HEK293 (cell line): ENCODE measurements at regions not wholly inside any gene's neighbourhood (a gene's known extent, or its start where the extent isn't known, plus 50 kb on each side); places are given as distances from the start of the nearest gene placed in this dataset.

Experiments
- CTCF ChIA-PET: fragments of 350-600 bp; formaldehyde crosslinking; extraction: SDS; loops from one replicate; lab custom pipeline; 2021; ENCODE audit warnings: antibody characterized with exemption; lab: Yijun Ruan, JAX
- POLR2A ChIA-PET: fragments of 300-600 bp; formaldehyde crosslinking; extraction: SDS; loops from one replicate; lab custom pipeline; 2020; ENCODE audit warnings: antibody characterized with exemption, inconsistent platforms; lab: Yijun Ruan, JAX
- H3K27ac ChIP-seq: fragments of 200-500 bp; sonication (Bioruptor generic); 2 replicates; pipeline ENCODE4 v1.5.1; 2014; ENCODE audit warnings: low read depth, low read length, control low read depth, inconsistent platforms; ENCODE audit errors: extremely low read depth
- H3K36me3 ChIP-seq, 2 experiments: fragments of 200-500 bp in 1 of 2; sonication (Bioruptor generic) in 1 of 2; 1 replicate in 1 of 2; 2 replicates in 1 of 2; pipeline ENCODE4 v1.5.1; 2014 to 2017; ENCODE audit warnings: inconsistent platforms in 2 of 2, low read length in 2 of 2; ENCODE audit not compliant: control insufficient read depth in 2 of 2, insufficient read depth in 1 of 2
- H3K4me1 ChIP-seq: fragments of 200-500 bp; sonication (Bioruptor generic); 2 replicates; pipeline ENCODE4 v1.5.1; 2014; ENCODE audit warnings: mild to moderate bottlenecking, low read length, inconsistent platforms; ENCODE audit not compliant: control insufficient read depth, insufficient read depth
- H3K4me3 ChIP-seq: 2 replicates; pipeline ENCODE4 v1.5.1; 2011; ENCODE audit warnings: low read depth, mild to moderate bottlenecking, control low read depth, low read length, moderate library complexity
- H3K9me3 ChIP-seq: fragments of 200-500 bp; sonication (Bioruptor generic); 2 replicates; pipeline ENCODE4 v1.5.1; 2014; ENCODE audit warnings: low read depth, low read length, inconsistent platforms; ENCODE audit not compliant: control insufficient read depth, insufficient read depth
- KLF16 ChIP-seq: fragments of 450-650 bp; formaldehyde crosslinking; IDR thresholded peaks from 2 replicates; pipeline ENCODE4 v1.5.1; 2017; ENCODE audit warnings: missing biosample characterization, missing genetic modification characterization
- MYNN ChIP-seq: fragments of 450-650 bp; formaldehyde crosslinking; IDR thresholded peaks from 2 replicates; pipeline ENCODE4 v1.5.1; 2016; ENCODE audit warnings: missing biosample characterization, missing genetic modification characterization, borderline replicate concordance
- PRDM1 ChIP-seq: fragments of 450-650 bp; formaldehyde crosslinking; IDR thresholded peaks from 2 replicates; pipeline ENCODE4; 2016; ENCODE audit warnings: missing biosample characterization, missing genetic modification characterization
- ZFHX2 ChIP-seq: fragments of 450-650 bp; formaldehyde crosslinking; conservative IDR thresholded peaks from 2 replicates; pipeline ENCODE4 v1.5.1; 2016; ENCODE audit warnings: missing biosample characterization, missing genetic modification characterization
- ZNF121 ChIP-seq: fragments of 450-650 bp; formaldehyde crosslinking; IDR thresholded peaks from 2 replicates; pipeline ENCODE4 v1.5.1; 2016; ENCODE audit warnings: missing biosample characterization, missing genetic modification characterization
- ZNF174 ChIP-seq: fragments of 450-650 bp; formaldehyde crosslinking; IDR thresholded peaks from 2 replicates; pipeline ENCODE4 v1.5.0; 2017; ENCODE audit warnings: missing biosample characterization, mild to moderate bottlenecking, missing genetic modification characterization
- ZNF221 ChIP-seq: fragments of 450-650 bp; formaldehyde crosslinking; IDR thresholded peaks from 2 replicates; pipeline ENCODE4 v1.5.1; 2017; ENCODE audit warnings: missing biosample characterization, missing genetic modification characterization, borderline replicate concordance
- ZNF223 ChIP-seq: fragments of 450-650 bp; formaldehyde crosslinking; IDR thresholded peaks from 2 replicates; pipeline ENCODE4 v1.5.1; 2016; ENCODE audit warnings: missing biosample characterization, missing genetic modification characterization
- ZNF23 ChIP-seq: fragments of 450-650 bp; formaldehyde crosslinking; IDR thresholded peaks from 2 replicates; pipeline ENCODE4 v1.5.1; 2016; ENCODE audit warnings: missing biosample characterization, missing genetic modification characterization, borderline replicate concordance
- ZNF324 ChIP-seq: fragments of 450-650 bp; formaldehyde crosslinking; IDR thresholded peaks from 2 replicates; pipeline ENCODE4 v1.5.1; 2016; ENCODE audit warnings: missing biosample characterization, missing genetic modification characterization
- ZNF423 ChIP-seq: fragments of 450-650 bp; formaldehyde crosslinking; IDR thresholded peaks from 2 replicates; pipeline ENCODE4 v1.5.1; 2016; ENCODE audit warnings: missing biosample characterization, missing genetic modification characterization
- ZNF529 ChIP-seq: fragments of 450-650 bp; formaldehyde crosslinking; IDR thresholded peaks from 2 replicates; pipeline ENCODE4 v1.5.1; 2017; ENCODE audit warnings: missing genetic modification characterization, missing biosample characterization; ENCODE audit not compliant: insufficient replicate concordance
- ZNF548 ChIP-seq: fragments of 450-650 bp; formaldehyde crosslinking; IDR thresholded peaks from 2 replicates; pipeline ENCODE4 v1.5.1; 2016; ENCODE audit warnings: missing biosample characterization, missing genetic modification characterization
- ZNF558 ChIP-seq: fragments of 450-650 bp; formaldehyde crosslinking; IDR thresholded peaks from 2 replicates; pipeline ENCODE4 v1.5.1; 2016; ENCODE audit warnings: missing biosample characterization, missing genetic modification characterization
- ZNF623 ChIP-seq: fragments of 450-650 bp; formaldehyde crosslinking; IDR thresholded peaks from 2 replicates; pipeline ENCODE4 v1.5.1; 2016; ENCODE audit warnings: missing biosample characterization, missing genetic modification characterization
- ZNF747 ChIP-seq: fragments of 450-650 bp; formaldehyde crosslinking; IDR thresholded peaks from 2 replicates; pipeline ENCODE4 v1.5.1; 2016; ENCODE audit warnings: missing biosample characterization, missing genetic modification characterization
- ZNF791 ChIP-seq: fragments of 450-650 bp; formaldehyde crosslinking; IDR thresholded peaks from 2 replicates; pipeline ENCODE4 v1.5.1; 2016; ENCODE audit warnings: missing biosample characterization, missing genetic modification characterization
- ZSCAN16 ChIP-seq: fragments of 450-650 bp; formaldehyde crosslinking; IDR thresholded peaks from 2 replicates; pipeline ENCODE4 v1.5.1; 2016; ENCODE audit warnings: missing biosample characterization, missing genetic modification characterization
- TF ChIP-seq, protein P1 (sequence below): fragments of 450-650 bp; formaldehyde crosslinking; conservative IDR thresholded peaks from 2 replicates; pipeline ENCODE4 v1.5.1; 2016; ENCODE audit warnings: low read depth, missing biosample characterization, missing genetic modification characterization
- TF ChIP-seq, protein P2 (sequence below): fragments of 450-650 bp; formaldehyde crosslinking; IDR thresholded peaks from 2 replicates; pipeline ENCODE4 v1.5.1; 2016; ENCODE audit warnings: missing biosample characterization, missing genetic modification characterization
- TF ChIP-seq, protein P3 (sequence below): fragments of 450-650 bp; formaldehyde crosslinking; IDR thresholded peaks from 2 replicates; pipeline ENCODE4 v1.5.1; 2016; ENCODE audit warnings: missing biosample characterization, missing genetic modification characterization
- TF ChIP-seq, protein P4 (sequence below): fragments of 450-650 bp; IDR thresholded peaks from 2 replicates; pipeline ENCODE4 v1.5.1; 2018; ENCODE audit warnings: missing biosample characterization, missing genetic modification characterization

DNA sequence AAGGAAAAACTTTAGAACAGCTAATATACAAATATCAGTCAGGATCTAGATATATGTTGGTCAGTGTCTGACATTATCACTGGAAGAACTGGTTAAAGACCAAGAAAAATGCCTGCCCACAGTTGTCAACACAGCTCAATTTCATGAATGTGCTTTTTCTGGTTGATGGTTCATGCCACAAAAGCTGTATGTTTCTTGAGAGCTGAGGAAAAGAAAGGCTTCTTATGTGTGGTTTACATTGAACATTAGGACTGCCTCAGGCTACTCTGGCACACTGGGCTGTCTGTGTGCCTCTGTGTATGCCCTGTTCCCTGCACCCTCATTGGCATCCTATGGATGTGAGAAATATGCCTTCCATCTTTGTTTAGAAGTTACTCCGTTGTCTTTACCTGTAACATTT lies 218.8 kb upstream of the RGS6 start:
- no peak for TF ChIP-seq ZNF423
- TF ChIP-seq, protein P1, sequence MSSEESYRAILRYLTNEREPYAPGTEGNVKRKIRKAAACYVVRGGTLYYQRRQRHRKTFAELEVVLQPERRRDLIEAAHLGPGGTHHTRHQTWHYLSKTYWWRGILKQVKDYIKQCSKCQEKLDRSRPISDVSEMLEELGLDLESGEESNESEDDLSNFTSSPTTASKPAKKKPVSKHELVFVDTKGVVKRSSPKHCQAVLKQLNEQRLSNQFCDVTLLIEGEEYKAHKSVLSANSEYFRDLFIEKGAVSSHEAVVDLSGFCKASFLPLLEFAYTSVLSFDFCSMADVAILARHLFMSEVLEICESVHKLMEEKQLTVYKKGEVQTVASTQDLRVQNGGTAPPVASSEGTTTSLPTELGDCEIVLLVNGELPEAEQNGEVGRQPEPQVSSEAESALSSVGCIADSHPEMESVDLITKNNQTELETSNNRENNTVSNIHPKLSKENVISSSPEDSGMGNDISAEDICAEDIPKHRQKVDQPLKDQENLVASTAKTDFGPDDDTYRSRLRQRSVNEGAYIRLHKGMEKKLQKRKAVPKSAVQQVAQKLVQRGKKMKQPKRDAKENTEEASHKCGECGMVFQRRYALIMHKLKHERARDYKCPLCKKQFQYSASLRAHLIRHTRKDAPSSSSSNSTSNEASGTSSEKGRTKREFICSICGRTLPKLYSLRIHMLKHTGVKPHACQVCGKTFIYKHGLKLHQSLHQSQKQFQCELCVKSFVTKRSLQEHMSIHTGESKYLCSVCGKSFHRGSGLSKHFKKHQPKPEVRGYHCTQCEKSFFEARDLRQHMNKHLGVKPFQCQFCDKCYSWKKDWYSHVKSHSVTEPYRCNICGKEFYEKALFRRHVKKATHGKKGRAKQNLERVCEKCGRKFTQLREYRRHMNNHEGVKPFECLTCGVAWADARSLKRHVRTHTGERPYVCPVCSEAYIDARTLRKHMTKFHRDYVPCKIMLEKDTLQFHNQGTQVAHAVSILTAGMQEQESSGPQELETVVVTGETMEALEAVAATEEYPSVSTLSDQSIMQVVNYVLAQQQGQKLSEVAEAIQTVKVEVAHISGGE (tag by site-specific recombination): no peak
- TF ChIP-seq ZNF747 (tag by site-specific recombination): no peak
- TF ChIP-seq KLF16 (tag by site-specific recombination): no peak
- TF ChIP-seq, protein P2, sequence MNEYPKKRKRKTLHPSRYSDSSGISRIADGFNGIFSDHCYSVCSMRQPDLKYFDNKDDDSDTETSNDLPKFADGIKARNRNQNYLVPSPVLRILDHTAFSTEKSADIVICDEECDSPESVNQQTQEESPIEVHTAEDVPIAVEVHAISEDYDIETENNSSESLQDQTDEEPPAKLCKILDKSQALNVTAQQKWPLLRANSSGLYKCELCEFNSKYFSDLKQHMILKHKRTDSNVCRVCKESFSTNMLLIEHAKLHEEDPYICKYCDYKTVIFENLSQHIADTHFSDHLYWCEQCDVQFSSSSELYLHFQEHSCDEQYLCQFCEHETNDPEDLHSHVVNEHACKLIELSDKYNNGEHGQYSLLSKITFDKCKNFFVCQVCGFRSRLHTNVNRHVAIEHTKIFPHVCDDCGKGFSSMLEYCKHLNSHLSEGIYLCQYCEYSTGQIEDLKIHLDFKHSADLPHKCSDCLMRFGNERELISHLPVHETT (tag by site-specific recombination): no peak
- TF ChIP-seq ZNF221 (tag by site-specific recombination): no peak
- TF ChIP-seq, all 188 proteins: peak for 0
- POLR2A ChIA-PET: no interaction called here

DNA sequence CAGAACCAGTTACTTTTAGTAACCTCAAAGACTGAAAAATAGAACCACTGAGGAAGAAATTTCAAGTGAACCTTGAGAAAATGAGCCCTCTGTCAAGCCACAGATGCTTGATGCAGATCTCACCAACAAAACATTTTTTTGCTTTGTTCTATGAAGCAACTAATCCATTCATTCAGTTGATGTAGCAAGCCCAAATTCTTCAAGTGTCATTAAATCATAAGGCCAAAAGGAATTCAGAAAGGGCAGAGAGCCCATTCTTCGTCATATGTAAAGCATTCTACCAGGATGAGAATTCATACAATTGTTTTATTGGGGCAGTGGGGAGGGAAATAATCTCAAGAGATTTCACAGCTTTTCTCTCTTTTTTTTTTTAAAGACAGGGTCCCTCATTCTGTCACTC lies 218.0 kb upstream of the RGS6 start:
- Histone ChIP-seq H3K27ac (no peak overlapping the region), H3K4me3 (no peak overlapping the region), H3K9me3 (no peaks in the 10 kb centered on the region), H3K4me1 (peaks cover 5% of the 10 kb centered on the region; the same call in 1 of the 2 replicates), H3K36me3 (peaks cover 0 to 14% of the 10 kb centered on the region in 2 experiments; a peak in 2 of 3 replicates)
- TF ChIP-seq ZFHX2: no peak
- TF ChIP-seq ZNF623 (tag by site-specific recombination): no peak
- no peak for TF ChIP-seq ZNF223 (tag by site-specific recombination)
- TF ChIP-seq ZNF558 (tag by site-specific recombination): no peak
- no peak for TF ChIP-seq ZNF121 (tag by site-specific recombination)
- no peak for TF ChIP-seq ZNF529 (tag by site-specific recombination)
- TF ChIP-seq PRDM1 (tag by site-specific recombination): no peak
- no peak for TF ChIP-seq ZNF791 (tag by site-specific recombination)
- ChIA-PET CTCF (interaction anchor here (1.2 to 1.6 kb wide), 3 partner anchors 10 to 569 kb away, joined by 3 to 6 read pairs (median 3); no protein-coding TSS in a partner anchor), POLR2A (no interaction called here)

More for the DNA sequence above, 218.8 kb upstream of the RGS6 start:
- CTCF ChIA-PET: interaction anchor here (0.9 to 1.6 kb wide), 2 partner anchors 10 to 39 kb away, joined by 3 to 6 read pairs; no protein-coding TSS in a partner anchor
- Histone ChIP-seq H3K4me3 (no peak overlapping the region), H3K36me3 (peaks cover 0 to 17% of the 10 kb centered on the region in 2 experiments; a peak in 2 of 3 replicates), H3K27ac (no peak overlapping the region), H3K9me3 (no peaks in the 10 kb centered on the region), H3K4me1 (peaks cover 5% of the 10 kb centered on the region; the same call in 1 of the 2 replicates)

DNA sequence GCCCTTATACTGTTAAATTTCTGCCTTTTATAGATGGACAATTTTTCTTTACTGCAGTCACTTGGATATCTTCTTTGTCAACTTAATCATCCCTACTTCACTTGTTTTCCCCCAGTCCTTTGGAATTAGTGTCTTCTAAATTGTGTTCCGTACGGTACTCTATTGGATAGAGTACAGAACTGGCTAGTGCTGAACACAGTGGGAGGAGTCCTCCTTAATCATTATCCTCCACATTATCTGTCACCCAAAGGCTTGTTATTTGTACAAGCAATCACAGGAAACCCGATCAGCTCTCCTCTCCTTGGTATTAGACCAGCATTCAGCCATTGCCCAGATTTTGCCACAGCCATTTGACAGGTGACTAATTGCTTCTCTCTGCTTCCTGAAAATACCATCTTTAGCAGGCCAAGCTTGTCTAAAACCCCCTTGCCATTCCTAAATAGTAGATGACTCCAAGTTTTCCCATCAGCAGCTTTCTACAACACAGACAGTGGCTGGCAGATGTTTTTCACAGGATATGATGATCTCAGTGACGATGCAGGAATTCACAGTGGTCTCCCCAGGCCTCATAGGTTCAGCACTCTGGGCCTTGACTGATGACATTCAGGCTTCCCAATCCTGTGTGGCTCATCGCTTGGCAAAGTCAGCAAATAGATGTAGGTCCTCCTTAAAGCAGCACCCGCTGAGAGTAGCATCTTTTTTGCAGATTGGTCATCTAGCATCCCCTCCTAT lies 216.0 kb upstream of the RGS6 start:
- CTCF ChIA-PET: interaction anchor here (1.4 kb wide), 1 partner anchor 37 kb away, joined by 6 read pairs; no protein-coding TSS in a partner anchor
- H3K36me3 ChIP-seq: peaks cover 0 to 4% of the 10 kb centered on the region in 2 experiments; a peak in 2 of 3 replicates
- H3K4me1 ChIP-seq: peaks cover 5% of the 10 kb centered on the region; the same call in 1 of the 2 replicates
- no peak overlapping the region for H3K4me3 ChIP-seq
- H3K27ac ChIP-seq: no peak overlapping the region
- POLR2A ChIA-PET: interaction anchor here (0.6 kb wide), 1 partner anchor 1075 kb away, joined by 9 read pairs; no protein-coding TSS in a partner anchor
- no peaks in the 10 kb centered on the region for H3K9me3 ChIP-seq
- TF ChIP-seq, protein P3, sequence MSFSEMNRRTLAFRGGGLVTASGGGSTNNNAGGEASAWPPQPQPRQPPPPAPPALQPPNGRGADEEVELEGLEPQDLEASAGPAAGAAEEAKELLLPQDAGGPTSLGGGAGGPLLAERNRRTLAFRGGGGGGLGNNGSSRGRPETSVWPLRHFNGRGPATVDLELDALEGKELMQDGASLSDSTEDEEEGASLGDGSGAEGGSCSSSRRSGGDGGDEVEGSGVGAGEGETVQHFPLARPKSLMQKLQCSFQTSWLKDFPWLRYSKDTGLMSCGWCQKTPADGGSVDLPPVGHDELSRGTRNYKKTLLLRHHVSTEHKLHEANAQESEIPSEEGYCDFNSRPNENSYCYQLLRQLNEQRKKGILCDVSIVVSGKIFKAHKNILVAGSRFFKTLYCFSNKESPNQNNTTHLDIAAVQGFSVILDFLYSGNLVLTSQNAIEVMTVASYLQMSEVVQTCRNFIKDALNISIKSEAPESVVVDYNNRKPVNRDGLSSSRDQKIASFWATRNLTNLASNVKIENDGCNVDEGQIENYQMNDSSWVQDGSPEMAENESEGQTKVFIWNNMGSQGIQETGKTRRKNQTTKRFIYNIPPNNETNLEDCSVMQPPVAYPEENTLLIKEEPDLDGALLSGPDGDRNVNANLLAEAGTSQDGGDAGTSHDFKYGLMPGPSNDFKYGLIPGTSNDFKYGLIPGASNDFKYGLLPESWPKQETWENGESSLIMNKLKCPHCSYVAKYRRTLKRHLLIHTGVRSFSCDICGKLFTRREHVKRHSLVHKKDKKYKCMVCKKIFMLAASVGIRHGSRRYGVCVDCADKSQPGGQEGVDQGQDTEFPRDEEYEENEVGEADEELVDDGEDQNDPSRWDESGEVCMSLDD (tag by site-specific recombination): no peak
- TF ChIP-seq ZNF23 (no peak), ZNF174 (no peak), ZNF324 (tag by site-specific recombination) (no peak), MYNN (no peak), ZSCAN16 (tag by site-specific recombination) (no peak), ZNF548 (no peak)
- TF ChIP-seq, protein P4, sequence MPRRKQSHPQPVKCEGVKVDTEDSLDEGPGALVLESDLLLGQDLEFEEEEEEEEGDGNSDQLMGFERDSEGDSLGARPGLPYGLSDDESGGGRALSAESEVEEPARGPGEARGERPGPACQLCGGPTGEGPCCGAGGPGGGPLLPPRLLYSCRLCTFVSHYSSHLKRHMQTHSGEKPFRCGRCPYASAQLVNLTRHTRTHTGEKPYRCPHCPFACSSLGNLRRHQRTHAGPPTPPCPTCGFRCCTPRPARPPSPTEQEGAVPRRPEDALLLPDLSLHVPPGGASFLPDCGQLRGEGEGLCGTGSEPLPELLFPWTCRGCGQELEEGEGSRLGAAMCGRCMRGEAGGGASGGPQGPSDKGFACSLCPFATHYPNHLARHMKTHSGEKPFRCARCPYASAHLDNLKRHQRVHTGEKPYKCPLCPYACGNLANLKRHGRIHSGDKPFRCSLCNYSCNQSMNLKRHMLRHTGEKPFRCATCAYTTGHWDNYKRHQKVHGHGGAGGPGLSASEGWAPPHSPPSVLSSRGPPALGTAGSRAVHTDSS (tag by site-specific recombination): no peak
